ENCODE measurements at regions not wholly inside any gene's neighbourhood (a gene's known extent, or its start where the extent isn't known, plus 50 kb on each side); places are given as distances from the start of the nearest gene placed in this dataset.

GRCh38 chr12:58557171-58557570, 363.1 kb downstream of the LRIG3 start:
- Histone ChIP-seq H2AFZ (ENCODE audit: low read depth, low read length, severe bottlenecking) (no peak overlapping the region), H3K27ac (ENCODE audit: low read depth, low read length) (no peak overlapping the region), H3K4me3 (ENCODE audit: insufficient read depth, low read length, poor library complexity, severe bottlenecking) (no peak overlapping the region), H3K4me2 (ENCODE audit: low read depth, low read length, poor library complexity, severe bottlenecking) (no peak overlapping the region), H3K27me3 (ENCODE audit: low read length) (0 out of 2 replicates have a peak, but pooled peaks cover 2% of the 10 kb centered on the region), H3F3A (ENCODE audit: insufficient read depth) (no peaks in the 10 kb centered on the region), H4K20me1 (ENCODE audit: low read depth, low read length) (no peaks in the 10 kb centered on the region), H3K9me3 (ENCODE audit: insufficient read depth, low read length) (no peaks in the 10 kb centered on the region), H3K36me3 (ENCODE audit: low read length) (no peaks in the 10 kb centered on the region), H3K9ac (ENCODE audit: low read length) (no peak overlapping the region), H3K9me2 (replicated peaks; ENCODE audit: insufficient read depth, low read length) (no peaks in the 10 kb centered on the region), H3K79me2 (ENCODE audit: insufficient read depth, low read length) (no peaks in the 10 kb centered on the region)
- TF ChIP-seq EZH2phosphoT487 (conservative IDR thresholded peaks at IDR 0.05; ENCODE audit: low read length) = no peak
- no peak for TF ChIP-seq CTCF (IDR thresholded peaks at IDR 0.05; ENCODE audit: insufficient read depth, low read length, poor library complexity, severe bottlenecking)

- H2AFZ ChIP-seq (ENCODE audit: low read depth, low read length, severe bottlenecking) = no peak overlapping the region
- H3K9me3 ChIP-seq (ENCODE audit: insufficient read depth, low read length) = no peaks in the 10 kb centered on the region
- H3K9me2 ChIP-seq (replicated peaks; ENCODE audit: insufficient read depth, low read length) = no peaks in the 10 kb centered on the region
- 0 out of 2 replicates have a peak, but pooled peaks cover 2% of the 10 kb centered on the region for H3K27me3 ChIP-seq (ENCODE audit: low read length)
- no peak overlapping the region for H3K27ac ChIP-seq (ENCODE audit: low read depth, low read length)
- no peaks in the 10 kb centered on the region for H4K20me1 ChIP-seq (ENCODE audit: low read depth, low read length)
- H3K36me3 ChIP-seq (ENCODE audit: low read length) = no peaks in the 10 kb centered on the region
- H3K79me2 ChIP-seq (ENCODE audit: insufficient read depth, low read length) = no peaks in the 10 kb centered on the region
- no peak overlapping the region for H3K9ac ChIP-seq (ENCODE audit: low read length)
- TF ChIP-seq CTCF (IDR thresholded peaks at IDR 0.05; ENCODE audit: insufficient read depth, low read length, poor library complexity, severe bottlenecking) (no peak), EZH2phosphoT487 (conservative IDR thresholded peaks at IDR 0.05; ENCODE audit: low read length) (no peak)
- H3K4me3 ChIP-seq (ENCODE audit: insufficient read depth, low read length, poor library complexity, severe bottlenecking) = no peak overlapping the region
- no peak overlapping the region for H3K4me2 ChIP-seq (ENCODE audit: low read depth, low read length, poor library complexity, severe bottlenecking)
- H3F3A ChIP-seq (ENCODE audit: insufficient read depth) = no peaks in the 10 kb centered on the region
These were observed 362.6 kb downstream of the LRIG3 start for GRCh38 chr12:58557661-58558060.

GRCh38 chr12:58563621-58564020, 356.7 kb downstream of the LRIG3 start:
- Histone ChIP-seq H4K20me1 (ENCODE audit: low read depth, low read length) (no peaks in the 10 kb centered on the region), H3K4me3 (ENCODE audit: insufficient read depth, low read length, poor library complexity, severe bottlenecking) (no peak overlapping the region), H3K36me3 (ENCODE audit: low read length) (no peaks in the 10 kb centered on the region), H3K27me3 (ENCODE audit: low read length) (no peaks in the 10 kb centered on the region), H3K9ac (ENCODE audit: low read length) (no peak overlapping the region), H2AFZ (ENCODE audit: low read depth, low read length, severe bottlenecking) (no peak overlapping the region), H3K4me2 (ENCODE audit: low read depth, low read length, poor library complexity, severe bottlenecking) (no peak overlapping the region), H3K9me3 (ENCODE audit: insufficient read depth, low read length) (no peaks in the 10 kb centered on the region), H3K9me2 (replicated peaks; ENCODE audit: insufficient read depth, low read length) (no peaks in the 10 kb centered on the region), H3K79me2 (ENCODE audit: insufficient read depth, low read length) (no peaks in the 10 kb centered on the region), H3K27ac (ENCODE audit: low read depth, low read length) (no peak overlapping the region), H3F3A (ENCODE audit: insufficient read depth) (no peaks in the 10 kb centered on the region)
- TF ChIP-seq CTCF (IDR thresholded peaks at IDR 0.05; ENCODE audit: insufficient read depth, low read length, poor library complexity, severe bottlenecking) (no peak), EZH2phosphoT487 (conservative IDR thresholded peaks at IDR 0.05; ENCODE audit: low read length) (no peak)
